ENCODE measurements at regions not wholly inside any gene's neighbourhood (a gene's known extent, or its start where the extent isn't known, plus 50 kb on each side); places are given as distances from the start of the nearest gene placed in this dataset.
"Not testable (repeated sequence)": the region's sequence is repeated elsewhere in the genome, so short reads cannot be mapped to it uniquely, and the experiment has no call there.

DNA sequence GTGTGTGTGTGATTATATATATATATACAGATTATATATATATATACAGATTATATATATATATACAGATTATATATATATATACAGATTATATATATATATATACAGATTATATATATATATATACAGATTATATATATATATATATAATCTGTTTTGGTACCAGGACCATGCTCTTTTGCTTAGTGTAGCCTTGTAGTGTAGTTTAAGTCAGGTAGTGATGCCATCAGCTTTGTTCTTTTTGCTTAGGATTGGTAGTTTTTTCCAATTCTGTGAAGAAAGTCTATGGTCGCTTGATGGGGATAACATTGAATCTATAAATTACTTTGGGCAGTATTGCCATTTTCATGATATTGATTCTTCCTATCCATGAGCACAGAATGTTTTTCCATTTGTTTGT, 318.5 kb upstream of the SETBP1 start:
- DNase-seq, result not testable (repeated sequence)

DNA sequence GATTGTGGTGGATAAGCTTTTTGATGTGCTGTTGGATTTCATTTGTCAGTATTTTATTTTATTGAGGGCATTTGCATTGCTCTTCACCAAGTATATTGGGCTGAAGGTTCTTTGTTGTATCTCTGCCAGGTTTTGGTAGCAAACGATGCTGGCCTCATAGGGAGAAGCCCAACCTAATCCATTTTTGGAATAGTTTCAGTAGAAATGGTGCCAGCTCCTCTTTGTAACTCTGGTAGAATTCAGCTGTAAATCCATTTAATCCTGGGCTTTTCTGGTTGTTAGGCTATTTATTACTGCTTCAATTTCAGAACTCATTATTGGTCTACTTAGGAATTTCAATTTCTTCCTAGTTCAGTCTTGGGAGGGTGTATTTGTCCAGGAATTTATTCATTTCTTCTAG, 309.8 kb upstream of the SETBP1 start:
- DNase-seq, result no peak

DNA sequence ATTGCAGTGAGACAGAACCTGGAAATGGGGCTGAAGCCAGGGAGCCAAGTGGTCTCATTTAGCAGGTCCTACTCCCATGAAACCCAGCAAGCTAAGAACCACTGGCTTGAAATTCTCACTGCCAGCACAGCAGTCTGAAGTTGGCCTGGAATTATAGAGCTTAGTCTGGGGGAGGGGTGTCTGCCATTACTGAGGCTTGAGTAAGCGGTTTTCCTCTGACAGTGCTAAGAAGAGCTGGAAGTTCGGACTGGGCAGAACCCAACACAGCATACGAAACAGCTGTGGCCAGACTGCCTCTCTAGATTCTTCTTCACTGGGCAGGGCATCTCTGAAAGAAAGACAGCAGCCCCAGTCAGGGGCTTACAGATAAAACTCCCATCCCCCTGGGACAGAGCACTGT, 305.7 kb upstream of the SETBP1 start:
- DNase-seq, result no peak

DNA sequence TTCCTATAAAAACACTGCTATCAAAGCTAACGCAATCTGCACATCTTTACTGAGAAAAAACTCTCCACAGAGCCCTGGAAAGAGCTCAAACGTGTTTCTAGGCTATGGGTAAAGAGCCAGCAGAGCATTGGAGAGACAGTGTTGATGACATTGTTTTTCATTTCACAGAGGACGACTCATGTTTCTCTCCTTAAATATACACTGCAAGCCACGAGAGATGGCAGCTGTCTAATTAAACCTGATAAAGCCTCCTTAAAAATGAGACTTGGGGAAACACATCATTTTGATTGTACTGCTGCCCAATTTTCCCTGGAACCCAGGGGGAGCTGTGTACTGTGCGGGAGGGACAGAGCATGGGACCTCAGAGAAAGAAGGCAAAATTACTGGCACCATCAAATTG, 294.3 kb upstream of the SETBP1 start:
- DNase-seq, result no peak

DNA sequence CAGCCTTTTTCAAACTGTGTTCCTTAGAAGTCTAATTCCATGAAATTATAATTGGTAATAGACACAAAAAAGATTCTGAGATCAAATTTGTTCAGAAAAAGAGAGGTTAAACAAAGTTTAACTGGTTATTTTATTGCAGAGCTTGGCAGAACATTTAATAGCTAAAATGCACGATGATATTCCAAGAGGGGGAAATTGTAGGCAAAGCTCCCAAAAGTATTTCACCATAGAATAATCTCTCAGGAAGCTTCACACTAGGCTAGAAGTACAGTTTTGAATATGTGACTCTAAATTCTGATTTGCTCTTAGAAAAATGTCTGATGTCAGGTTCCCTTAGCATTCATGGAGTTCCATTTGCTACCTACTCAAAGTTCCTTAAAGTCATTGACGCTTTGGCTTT, 292.4 kb upstream of the SETBP1 start:
- no peak for DNase-seq

DNA sequence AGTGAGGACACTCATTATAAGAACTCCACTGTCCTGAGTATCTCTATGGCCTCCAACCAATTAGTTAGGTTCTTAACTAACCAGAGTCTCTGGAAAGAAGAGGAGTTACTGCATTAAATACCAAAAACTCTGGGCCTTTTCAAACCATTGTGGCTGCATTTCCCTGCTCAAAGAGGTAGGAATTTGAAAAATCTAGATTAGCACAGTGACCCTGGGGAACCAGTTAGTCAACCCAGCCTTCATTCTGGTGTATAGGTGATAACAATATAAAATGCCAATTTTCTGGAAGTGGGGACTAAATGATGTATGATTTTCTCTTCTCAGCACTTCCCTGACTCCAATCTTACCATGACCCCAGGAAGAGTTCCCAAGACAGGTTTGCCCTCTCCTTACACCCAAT, 287.8 kb upstream of the SETBP1 start:
- no peak for DNase-seq

DNA sequence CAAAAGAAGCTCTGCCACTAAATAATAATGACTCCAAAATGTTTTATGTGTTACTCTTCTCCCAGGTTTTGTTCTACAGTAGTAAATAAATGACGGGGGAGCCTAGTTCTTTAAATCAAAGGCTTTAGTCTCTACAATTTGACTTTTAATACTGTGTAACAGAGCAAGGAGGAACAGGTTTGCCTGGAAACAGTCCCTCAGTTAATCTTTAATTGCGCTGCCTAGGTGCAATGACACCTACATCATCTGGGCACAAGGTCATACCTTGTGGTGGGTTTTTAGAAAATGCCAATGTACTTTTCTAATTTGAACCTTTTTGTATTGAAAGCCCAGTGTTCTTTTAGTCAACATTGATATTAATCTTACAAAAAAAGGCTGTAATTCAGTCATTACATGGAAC, 287.3 kb upstream of the SETBP1 start:
- DNase-seq, result no peak

DNA sequence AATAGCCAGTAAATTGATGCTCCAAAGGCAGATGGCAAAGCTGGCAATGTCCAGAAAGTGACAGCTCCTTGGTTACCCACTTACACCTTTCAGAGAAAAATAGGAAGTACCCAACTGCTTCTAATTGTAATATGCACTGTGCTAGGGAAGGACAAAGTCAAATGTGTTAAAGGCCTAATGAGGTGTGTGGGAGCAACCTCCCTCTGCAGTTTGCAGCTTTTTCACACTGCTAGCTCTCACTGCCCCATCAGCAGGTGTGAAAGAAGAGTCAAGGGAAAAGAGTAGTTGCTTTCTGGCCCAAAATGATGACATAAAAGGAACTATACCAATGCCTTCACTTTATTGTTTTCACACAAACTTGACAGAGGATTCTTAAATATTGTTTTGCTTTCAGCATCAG, 284.1 kb upstream of the SETBP1 start:
- DNase-seq, result no peak

DNA sequence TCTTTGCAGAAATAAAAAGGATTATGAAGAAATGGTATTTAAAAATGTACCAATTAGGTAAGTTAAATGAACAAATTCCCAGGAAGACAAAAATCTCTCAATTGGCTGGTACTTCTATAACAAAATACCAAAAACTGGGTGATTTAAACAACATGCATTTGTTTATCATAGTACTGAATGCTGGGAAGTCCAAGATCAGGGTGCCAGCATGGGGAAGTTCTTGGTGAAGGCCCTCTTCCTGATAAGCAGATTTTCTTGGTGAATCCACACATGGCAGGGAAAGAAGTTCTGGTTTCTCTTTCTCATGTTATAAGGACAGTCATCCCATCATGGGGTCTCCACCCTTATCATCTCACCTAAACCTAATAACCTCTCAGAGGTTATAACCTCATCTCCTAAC, 271.6 kb upstream of the SETBP1 start:
- no peak for DNase-seq

DNA sequence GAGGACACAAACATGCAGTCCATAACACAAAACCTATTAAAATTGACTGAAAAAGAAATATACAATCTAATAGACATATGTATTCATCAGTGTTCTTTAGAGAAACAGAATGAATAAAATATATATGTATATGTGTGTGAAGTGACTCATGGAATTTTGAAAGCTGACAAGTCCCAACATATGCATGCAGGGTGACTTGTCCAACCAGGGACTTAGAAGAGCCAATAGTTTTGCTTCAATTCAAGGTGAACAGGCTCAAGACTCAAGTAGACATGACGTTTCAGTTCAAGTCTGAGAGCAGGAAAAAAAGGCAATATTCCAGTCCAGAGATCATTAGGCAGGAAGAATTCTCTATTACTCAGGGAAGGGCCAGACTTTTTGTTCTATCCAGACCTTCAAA, 271.2 kb upstream of the SETBP1 start:
- DNase-seq, result no peak

DNA sequence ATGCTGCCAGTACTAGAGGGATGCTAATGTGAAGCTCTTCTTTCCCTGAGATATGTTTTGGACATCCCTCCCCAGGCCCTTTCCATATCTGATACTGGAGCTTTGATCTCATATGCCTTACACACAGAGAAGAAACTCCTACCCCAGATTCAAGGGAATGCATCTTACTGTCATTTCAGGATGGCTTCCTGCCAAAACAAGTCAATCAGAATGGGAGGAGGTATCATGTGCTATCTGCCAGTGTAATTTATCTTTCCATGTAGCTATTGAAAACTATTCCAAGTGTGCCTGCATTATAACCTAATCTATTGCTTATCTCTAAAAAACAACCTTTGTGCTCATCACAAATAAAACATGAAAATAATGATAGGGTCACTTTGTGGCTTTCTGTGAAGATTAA, 269.9 kb upstream of the SETBP1 start:
- DNase-seq, result no peak

DNA sequence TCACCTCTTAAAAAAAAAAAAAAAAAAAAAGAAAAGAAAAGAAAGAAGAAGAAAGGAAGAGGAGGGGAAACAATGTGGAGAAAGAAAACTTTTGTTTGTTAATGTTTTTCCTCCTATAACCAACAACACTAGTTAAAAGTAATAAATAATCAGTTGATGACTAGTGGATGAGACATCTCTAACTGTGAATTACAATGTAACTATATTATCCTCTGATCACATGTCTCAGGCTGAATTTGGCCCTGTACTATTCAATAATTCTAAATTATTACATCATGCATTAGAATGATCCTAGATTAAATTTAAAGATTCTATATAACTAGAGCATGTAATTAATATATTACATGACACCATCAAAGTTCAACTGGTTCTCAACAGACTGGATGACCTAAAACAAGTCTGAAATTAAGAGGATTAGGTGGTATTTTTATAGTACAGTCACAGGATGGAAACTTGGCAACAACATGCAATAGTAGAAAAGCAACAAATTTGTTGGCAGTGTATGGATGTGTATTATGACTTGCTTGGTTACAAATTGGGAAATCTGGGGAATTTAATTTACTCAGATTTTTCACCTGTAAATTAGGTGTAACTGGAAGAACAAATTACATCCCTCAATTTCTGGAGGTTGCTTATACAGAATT, 269.3 kb upstream of the SETBP1 start:
- DNase-seq, result no peak

DNA sequence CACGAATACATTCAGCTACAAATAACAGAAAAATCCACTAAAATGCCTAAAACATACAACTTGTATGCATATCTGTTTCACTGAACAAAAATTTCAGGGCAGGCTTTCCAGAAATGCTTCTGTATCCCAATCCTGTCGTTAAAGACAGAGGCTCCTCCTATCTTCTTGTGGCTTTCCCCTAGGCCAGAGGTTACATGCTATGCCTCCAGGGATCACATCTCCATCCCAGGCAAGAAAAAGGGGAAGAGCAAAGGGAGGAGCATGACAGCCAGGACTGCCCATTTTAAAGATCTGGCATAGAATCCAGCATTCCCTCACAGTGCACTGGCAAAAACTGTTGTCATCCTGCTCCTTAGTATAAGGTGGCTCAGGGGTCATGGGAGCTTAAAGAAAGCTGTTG, 268.7 kb upstream of the SETBP1 start:
- DNase-seq, result no peak

DNA sequence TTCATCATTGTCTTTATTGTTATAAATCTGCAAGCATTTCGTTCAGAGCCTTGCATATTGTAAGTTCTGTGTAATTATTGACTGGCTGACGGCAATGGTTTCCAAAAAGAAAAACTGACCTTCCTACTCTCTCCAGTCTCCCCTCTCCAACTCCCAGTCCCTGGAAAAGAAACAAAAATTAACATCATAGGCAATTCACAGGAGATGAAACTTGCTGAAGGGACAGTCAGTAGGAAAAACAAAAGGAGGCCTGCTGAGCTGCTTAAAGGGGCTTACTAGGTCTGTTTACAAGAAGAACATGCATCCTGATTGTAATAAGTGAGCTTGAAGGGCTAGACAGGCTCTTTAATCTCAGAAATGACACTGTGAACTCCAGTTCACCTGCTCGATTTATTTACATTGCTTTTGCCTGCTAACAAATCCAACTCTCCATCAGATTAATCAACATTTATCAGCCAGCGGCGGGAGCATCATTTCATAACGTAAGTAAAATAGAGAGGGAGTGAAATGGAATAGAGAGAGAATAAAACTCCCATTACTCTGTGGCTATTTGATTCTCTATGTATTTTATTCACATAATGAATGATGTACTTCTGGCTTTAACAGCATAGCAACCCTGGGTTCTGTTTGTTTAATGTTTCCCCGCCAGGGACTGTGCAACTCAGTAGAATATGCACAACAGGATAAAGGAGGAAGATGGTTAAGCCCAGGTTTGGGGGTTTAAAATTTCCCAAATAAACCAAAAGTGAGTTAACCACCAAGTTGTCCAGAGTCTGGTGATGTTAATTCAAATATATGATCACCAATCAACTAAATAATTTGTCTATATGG, 256.7 kb upstream of the SETBP1 start:
- no peak for DNase-seq

DNA sequence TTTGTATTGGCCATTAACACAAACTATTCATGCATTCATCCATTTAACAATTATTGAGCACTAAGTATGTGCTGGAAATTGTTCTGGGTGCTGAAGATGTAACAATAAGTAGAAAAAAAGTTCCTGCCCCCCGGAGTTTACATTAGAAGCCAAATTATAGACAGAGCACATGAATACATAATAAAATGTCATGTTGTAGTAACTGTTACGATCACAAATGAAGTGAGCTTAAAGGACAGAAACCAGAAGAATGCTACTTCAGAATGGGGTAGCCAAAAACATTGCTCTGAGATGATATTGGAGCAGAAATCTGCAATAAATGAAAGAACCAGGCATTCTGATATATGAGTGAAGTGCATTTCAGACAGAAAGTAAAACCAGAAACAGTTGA, 256.0 kb upstream of the SETBP1 start:
- DNase-seq, result no peak

DNA sequence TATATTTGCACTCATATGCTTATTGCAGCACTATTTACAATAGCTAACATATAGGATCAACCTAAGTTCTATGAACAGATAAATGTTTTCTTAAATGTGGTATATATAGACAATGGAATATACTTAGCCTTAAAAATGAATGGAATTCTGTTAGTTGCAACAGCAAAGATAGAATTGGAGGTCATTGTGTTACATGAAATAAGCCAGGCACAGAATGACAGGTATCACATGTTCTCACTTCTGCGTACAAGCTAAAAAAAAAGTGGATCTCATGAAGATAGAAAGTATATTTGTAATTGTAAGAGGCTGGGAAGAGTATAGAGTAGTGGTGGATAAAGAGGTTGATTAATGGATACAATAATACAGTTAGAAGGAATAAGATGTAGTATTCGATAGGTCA, 255.5 kb upstream of the SETBP1 start:
- DNase-seq, result no peak

DNA sequence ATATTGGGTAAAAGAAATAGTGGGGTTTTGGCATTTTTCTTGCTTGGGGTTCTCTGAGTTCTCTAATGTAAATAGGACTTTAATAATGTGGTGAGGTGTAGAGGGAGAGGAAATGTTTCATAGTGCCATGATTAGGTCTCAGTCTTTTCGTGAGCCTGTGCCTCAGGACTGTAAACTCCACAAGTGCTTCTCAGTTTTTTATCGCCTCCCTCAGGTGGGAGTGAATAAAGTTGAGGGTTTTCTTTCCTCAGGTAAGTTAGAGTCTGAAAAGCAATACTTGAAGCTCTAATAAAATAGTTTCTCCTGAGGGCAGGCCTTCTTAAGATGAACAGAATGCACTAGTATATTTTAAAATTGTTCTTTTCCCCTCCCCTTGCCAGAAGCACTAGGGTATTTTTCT, 243.1 kb upstream of the SETBP1 start:
- DNase-seq, result no peak

DNA sequence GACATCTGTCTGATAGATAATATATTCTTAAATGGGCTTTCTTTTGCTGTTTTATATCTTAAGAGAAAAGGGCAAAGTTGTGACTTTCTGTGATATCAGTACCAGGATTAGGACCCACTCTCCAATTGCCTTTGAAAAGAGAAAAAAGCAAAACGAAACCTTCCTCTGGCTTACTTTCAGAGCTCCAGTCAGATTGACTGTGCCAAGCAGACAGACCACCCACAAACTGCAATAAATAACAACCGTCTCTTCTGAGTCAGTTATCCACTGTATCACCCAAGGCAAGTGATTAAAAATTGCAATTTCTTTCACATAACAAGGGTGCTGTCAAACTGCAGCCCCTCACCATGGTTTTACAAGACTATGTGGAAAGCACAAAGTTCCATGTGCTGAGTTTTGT, 230.5 kb upstream of the SETBP1 start:
- DNase-seq, result no peak

DNA sequence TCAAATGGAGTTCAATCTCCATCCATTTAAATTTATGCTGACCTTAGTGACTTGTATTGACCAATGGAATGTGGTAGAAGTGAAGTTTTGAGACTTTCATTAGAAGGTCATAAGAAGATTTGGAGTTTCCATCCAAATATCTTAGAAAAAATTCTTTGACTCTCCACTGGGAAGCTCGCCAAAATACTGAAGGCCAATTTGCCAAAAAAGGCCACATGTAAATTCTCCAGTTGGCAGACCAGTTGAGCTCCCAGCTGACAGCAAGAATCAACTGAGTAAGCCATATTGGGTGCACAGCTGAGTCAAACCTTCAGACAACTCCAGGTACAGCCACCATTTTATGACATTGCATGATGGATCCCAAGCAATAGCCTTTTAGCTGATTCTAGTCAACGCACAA, 228.3 kb upstream of the SETBP1 start:
- DNase-seq, result no peak

DNA sequence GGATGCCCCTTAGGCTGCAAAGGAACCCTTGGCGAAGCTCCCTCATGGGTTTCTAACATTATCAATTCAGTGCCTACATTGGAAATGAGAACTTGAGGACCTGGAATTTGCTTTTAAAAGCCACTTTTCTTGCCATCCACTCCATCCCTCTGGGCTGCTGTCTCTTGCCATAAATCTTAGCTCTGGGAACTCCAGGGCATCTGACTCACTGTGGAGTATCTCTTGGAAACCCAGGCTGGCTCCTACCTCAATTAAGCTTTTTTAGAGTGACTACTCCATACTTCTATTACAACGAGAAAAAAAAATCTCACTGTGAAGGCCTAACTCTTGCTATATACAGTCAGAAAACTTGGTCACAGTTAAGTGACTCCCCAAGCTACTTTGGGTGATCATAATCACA, 227.2 kb upstream of the SETBP1 start:
- no peak for DNase-seq

DNA sequence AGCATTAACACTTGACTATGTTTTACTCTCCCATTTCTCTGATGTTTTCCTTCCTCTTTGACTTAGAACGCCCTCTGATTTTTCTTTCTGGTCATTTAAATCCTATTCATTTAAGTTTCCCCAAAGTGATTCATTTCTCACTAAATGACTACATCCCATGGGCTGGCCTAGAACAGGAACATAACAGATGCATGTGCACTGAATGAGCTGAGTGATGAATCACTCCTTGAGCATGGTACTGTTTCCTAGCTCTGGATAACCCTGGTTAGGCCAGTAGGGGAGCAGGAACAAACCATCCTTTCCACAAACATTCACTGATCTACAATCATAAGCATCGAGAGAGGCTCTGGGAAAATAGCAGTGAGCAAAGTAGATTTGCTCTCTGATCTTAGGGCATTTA, 221.9 kb upstream of the SETBP1 start:
- DNase-seq, result no peak

DNA sequence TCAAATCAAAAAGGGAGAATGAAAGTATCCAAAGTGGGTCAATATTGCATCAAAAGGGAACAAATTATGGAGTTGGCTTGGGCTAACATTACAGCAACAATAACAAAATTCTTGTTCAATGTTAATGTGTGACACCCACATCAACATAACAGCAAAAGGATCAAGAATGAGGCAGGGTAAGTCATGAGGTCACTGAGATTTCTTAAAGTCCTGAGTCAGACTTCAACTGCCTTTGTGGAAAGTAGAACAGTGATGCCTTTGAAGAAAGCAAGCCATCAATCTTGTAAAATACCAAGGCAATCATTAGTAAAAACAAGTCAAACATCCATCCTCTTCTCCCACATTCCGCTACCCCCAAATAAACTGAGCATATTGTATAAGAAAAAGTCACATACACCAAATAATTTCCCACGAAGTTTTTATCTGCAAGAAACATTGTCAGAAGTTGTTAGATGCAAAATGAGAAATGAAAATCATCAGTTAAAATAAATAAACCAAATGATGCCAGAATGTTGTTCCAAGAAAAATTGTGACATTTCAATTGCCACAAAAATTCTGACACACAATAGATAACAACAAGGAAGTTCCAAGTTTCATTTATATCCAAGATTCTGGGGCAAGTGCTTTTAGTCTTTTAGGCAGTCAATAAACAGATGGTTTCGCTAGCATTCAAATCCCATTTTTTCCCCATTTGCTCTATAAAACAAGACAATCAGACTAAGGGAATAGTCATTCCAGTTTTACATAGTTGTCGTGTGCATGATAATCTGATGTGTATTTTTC, 216.1 kb upstream of the SETBP1 start:
- no peak for DNase-seq

DNA sequence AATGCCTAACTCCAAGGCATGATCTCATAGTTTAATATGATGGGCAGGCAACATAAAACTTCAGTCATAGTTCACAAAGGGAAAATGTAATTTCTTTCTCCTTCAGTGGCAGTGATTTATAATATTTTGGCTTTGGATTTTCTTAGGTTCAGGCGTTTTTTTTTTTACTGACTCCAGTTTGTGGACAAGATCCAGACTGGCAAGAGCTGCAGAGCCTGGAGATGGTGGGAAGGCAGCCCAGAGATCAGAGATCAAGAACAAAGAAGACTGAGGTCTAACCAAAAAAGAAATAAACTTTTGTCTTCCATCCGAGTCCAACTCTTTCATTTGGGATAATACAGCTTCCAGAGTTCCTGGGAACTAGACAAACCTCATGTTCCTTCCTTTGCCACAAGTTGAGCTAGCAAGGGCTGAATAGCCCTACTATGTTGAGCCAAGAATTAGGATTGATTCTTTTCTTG, 215.3 kb upstream of the SETBP1 start:
- DNase-seq, result no peak

DNA sequence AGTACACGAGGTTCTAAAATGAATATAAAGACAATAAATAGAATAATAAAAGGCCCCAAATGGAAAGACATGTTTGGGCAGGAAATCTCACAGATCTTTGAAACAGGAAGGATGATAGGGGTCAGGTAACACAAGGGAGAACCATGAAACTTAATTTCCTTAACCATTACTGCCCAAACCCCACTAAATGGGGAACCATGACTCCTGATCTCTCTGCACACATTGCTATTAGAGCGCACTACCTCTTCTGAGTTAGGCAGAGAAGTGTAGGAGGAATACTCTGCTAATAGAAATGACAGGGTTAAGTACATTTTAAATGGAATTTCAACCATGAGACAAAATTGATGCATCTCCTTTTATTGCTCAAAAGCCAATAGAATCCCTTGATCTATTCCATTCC, 213.7 kb upstream of the SETBP1 start:
- DNase-seq, result no peak
